HEK293T (cell line): ENCODE measurements at regions not wholly inside any gene's neighbourhood (a gene's known extent, or its start where the extent isn't known, plus 50 kb on each side); places are given as distances from the start of the nearest gene placed in this dataset.

ENCODE experiments used
- CTBP1 ChIP-seq: fragments of 450-650 bp; IDR thresholded peaks from 2 replicates; pipeline ENCODE4 v1.6.1; 2016; ENCODE audit warnings: borderline replicate concordance
- FOXM1 ChIP-seq: fragments of 450-650 bp; IDR thresholded peaks from 2 replicates; pipeline ENCODE4 v1.6.1; 2017; ENCODE audit warnings: mild to moderate bottlenecking, borderline replicate concordance
- TARDBP ChIP-seq: fragments of 450-650 bp; IDR thresholded peaks from 2 replicates; pipeline ENCODE4 v1.6.1; 2016

DNA sequence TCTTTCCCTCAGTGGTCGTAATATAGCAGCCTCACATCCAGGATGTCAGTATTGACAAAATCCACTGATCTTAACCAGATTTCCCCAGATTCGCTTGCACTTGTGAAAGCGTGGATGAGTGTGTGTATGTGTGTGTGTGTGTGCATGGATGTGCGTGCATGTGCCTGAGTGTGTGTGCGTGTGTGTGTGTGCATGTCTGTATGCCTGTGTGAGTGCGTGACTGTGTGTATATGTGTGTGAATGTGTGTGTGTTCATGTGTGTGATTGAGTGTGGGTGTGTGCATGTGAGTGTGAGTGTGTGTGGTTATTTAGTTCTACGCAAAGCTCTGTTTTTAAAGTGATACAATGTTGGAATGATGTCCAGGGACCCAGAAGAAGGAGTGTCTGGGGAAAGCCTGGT is 723.2 kb downstream of the BRD1 start:
- TF ChIP-seq TARDBP (no peak), CTBP1 (no peak), FOXM1 (no peak)
